ENCODE measurements at regions not wholly inside any gene's neighbourhood (a gene's known extent, or its start where the extent isn't known, plus 50 kb on each side); places are given as distances from the start of the nearest gene placed in this dataset.
A peak's percentile ranks its signal among the peaks of the same experiment; 100 is the strongest.
"Not testable (repeated sequence)": the region's sequence is repeated elsewhere in the genome, so short reads cannot be mapped to it uniquely, and the experiment has no call there.

- no peak for DNase-seq (ENCODE audit: low read depth in 3 of 3, low spot score in 2 of 3)
Observed at GRCh38 chr17:70956726-70957125, 787.4 kb downstream of the KCNJ2 start.

- no peak for DNase-seq (ENCODE audit: low read depth in 3 of 3, low spot score in 2 of 3)
Observed at GRCh38 chr17:70961341-70961740, 792.0 kb downstream of the KCNJ2 start.

- DNase-seq (ENCODE audit: low read depth in 3 of 3, low spot score in 2 of 3), result no peak
Observed at GRCh38 chr17:70968302-70968701, 799.0 kb downstream of the KCNJ2 start.

GRCh38 chr17:70969521-70970034 is 800.2 kb downstream of the KCNJ2 start:
- DNase-seq (ENCODE audit: low read depth in 3 of 3, low spot score in 2 of 3), result no peak

GRCh38 chr17:70976447-70976846 is 807.1 kb downstream of the KCNJ2 start:
- DNase-seq (ENCODE audit: low read depth in 3 of 3, low spot score in 2 of 3), result no peak

GRCh38 chr17:70984873-70985272 is 815.5 kb downstream of the KCNJ2 start:
- no peak for DNase-seq (ENCODE audit: low read depth in 3 of 3, low spot score in 2 of 3)

GRCh38 chr17:70987867-70988340 is 818.6 kb downstream of the KCNJ2 start:
- no peak for DNase-seq (ENCODE audit: low read depth in 3 of 3, low spot score in 2 of 3)

- DNase-seq (ENCODE audit: low read depth in 3 of 3, low spot score in 2 of 3), result no peak
Observed at GRCh38 chr17:70988622-70989021, 819.3 kb downstream of the KCNJ2 start.

- DNase-seq (ENCODE audit: low read depth in 3 of 3, low spot score in 2 of 3), result no peak
Observed at GRCh38 chr17:70989280-70989679, 819.9 kb downstream of the KCNJ2 start.

GRCh38 chr17:70994194-70994593 is 824.9 kb downstream of the KCNJ2 start:
- no peak for DNase-seq (ENCODE audit: low read depth in 3 of 3, low spot score in 2 of 3)

- DNase-seq (ENCODE audit: low read depth in 3 of 3, low spot score in 2 of 3), result no peak
Observed at GRCh38 chr17:70995997-70996396, 826.7 kb downstream of the KCNJ2 start.

GRCh38 chr17:71003736-71004135 is 834.4 kb downstream of the KCNJ2 start:
- no peak for DNase-seq (ENCODE audit: low read depth in 3 of 3, low spot score in 2 of 3)

GRCh38 chr17:71004413-71004812 is 835.1 kb downstream of the KCNJ2 start:
- no peak for DNase-seq (ENCODE audit: low read depth in 3 of 3, low spot score in 2 of 3)

- DNase-seq (ENCODE audit: low read depth in 3 of 3, low spot score in 2 of 3), result no peak
Observed at GRCh38 chr17:71011391-71011790, 842.1 kb downstream of the KCNJ2 start.

- no peak for DNase-seq (ENCODE audit: low read depth in 3 of 3, low spot score in 2 of 3)
Observed at GRCh38 chr17:71019699-71020098, 850.4 kb downstream of the KCNJ2 start.

GRCh38 chr17:71022758-71023157 is 853.4 kb downstream of the KCNJ2 start:
- DNase-seq (ENCODE audit: low read depth in 3 of 3, low spot score in 2 of 3), result no peak

GRCh38 chr17:71023249-71024030 is 854.1 kb downstream of the KCNJ2 start:
- peak; percentile 31 to 57 (median 38) for DNase-seq (ENCODE audit: low read depth in 3 of 3, low spot score in 2 of 3)

GRCh38 chr17:71024172-71024571 is 854.8 kb downstream of the KCNJ2 start:
- DNase-seq (ENCODE audit: low read depth in 3 of 3, low spot score in 2 of 3), result no peak

GRCh38 chr17:71024969-71025368 is 855.6 kb downstream of the KCNJ2 start:
- DNase-seq (ENCODE audit: low read depth in 3 of 3, low spot score in 2 of 3), result no peak

GRCh38 chr17:71029246-71029645 is 859.9 kb downstream of the KCNJ2 start:
- no peak for DNase-seq (ENCODE audit: low read depth in 3 of 3, low spot score in 2 of 3)

- not testable (repeated sequence) for DNase-seq (ENCODE audit: low read depth in 3 of 3, low spot score in 2 of 3)
Observed at GRCh38 chr17:71031286-71031685, 862.0 kb downstream of the KCNJ2 start.

GRCh38 chr17:71032746-71033273 is 863.5 kb downstream of the KCNJ2 start:
- no peak for DNase-seq (ENCODE audit: low read depth in 3 of 3, low spot score in 2 of 3)
